K562 (cell line): ENCODE measurements at regions not wholly inside any gene's neighbourhood (a gene's known extent, or its start where the extent isn't known, plus 50 kb on each side); places are given as distances from the start of the nearest gene placed in this dataset.

Source experiments
- ATAC-seq: fragments of 200-7000 bp; cut with Tn5 transposase; 3 replicates; pipeline ENCODE4 v1.9.1; 2020; ENCODE audit warnings: moderate library complexity
- BruUV-seq: library from RNA; stranded (reverse); fragments of 400-500 nt; replicated peaks from 2 replicates; lab custom pipeline; 2021; lab: Mats Ljungman, UMichigan
- CTCF ChIA-PET: fragments of 300-600 bp; formaldehyde crosslinking; extraction: SDS; loops from one replicate; lab custom pipeline; 2021; ENCODE audit warnings: low intra/inter-chr PET ratio; lab: Yijun Ruan, JAX
- POLR2A ChIA-PET: fragments of 300-600, 350-650 bp; sonication (Branson Sonifier 250); formaldehyde crosslinking; extraction: SDS; loops from one replicate; lab custom pipeline; 2021; ENCODE audit warnings: antibody characterized with exemption, inconsistent platforms; lab: Yijun Ruan, JAX
- DNase-seq, 4 experiments: peaks; one replicate each; pipeline versions ENCODE4 v3.0.0 to v3.0.0-alpha.2; 2011 to 2018; ENCODE audit warnings: low spot score in 3 of 4, mixed read lengths in 3 of 4; ENCODE audit errors: extremely low read depth in 1 of 4
- FAIRE-seq: peaks from 2 replicates; lab custom pipeline; 2011; peaks lifted over from hg19 to GRCh38; lab: Jason Lieb, UNC
- H2AFZ ChIP-seq: 2 replicates; pipeline ENCODE4 v1.6.0; 2011; ENCODE audit warnings: low read depth, low read length, control low read depth, inconsistent platforms
- H3K27ac ChIP-seq: fragments of 200-600 bp; 3 replicates; pipeline ENCODE4 v1.8.0; 2011; ENCODE audit warnings: low read depth, mild to moderate bottlenecking, control low read depth, inconsistent platforms, low read length, moderate library complexity, mixed read lengths; ENCODE audit errors: extremely low read depth
- H3K27me3 ChIP-seq, 2 experiments: fragments of 300-600 bp in 1 of 2; 2 replicates in 1 of 2; 3 replicates in 1 of 2; pipeline versions ENCODE4 v1.6.0 to v1.8.0; 2011; ENCODE audit warnings: inconsistent platforms in 2 of 2, low read length in 2 of 2, mild to moderate bottlenecking in 1 of 2, mixed read lengths in 1 of 2, moderate library complexity in 1 of 2; ENCODE audit not compliant: control insufficient read depth in 2 of 2, insufficient read depth in 2 of 2
- H3K36me3 ChIP-seq: fragments of 300-600 bp; 3 replicates; pipeline ENCODE4 v1.8.0; 2011; ENCODE audit warnings: mild to moderate bottlenecking, low read length, inconsistent platforms; ENCODE audit not compliant: control insufficient read depth, insufficient read depth
- H3K4me1 ChIP-seq, 2 experiments: fragments of 200-600 bp in 1 of 2; replicated peaks in 1 of 2; 2 replicates in 1 of 2; 3 replicates in 1 of 2; pipeline versions ENCODE4 v1.5.1 to v1.8.0; 2011; ENCODE audit warnings: inconsistent platforms in 2 of 2, low read length in 2 of 2, mild to moderate bottlenecking in 1 of 2, mixed read lengths in 1 of 2, moderate library complexity in 1 of 2; ENCODE audit not compliant: control insufficient read depth in 2 of 2, insufficient read depth in 2 of 2
- H3K4me2 ChIP-seq: 2 replicates; pipeline ENCODE4 v1.6.1; 2011; ENCODE audit warnings: low read length, control low read depth, inconsistent platforms, mixed read lengths; ENCODE audit not compliant: insufficient read depth
- H3K4me3 ChIP-seq: fragments of 200-600 bp; sonication (generic), shearing (Covaris generic); 2 replicates; pipeline ENCODE4 v1.5.1; 2016; ENCODE audit warnings: control low read depth, inconsistent platforms
- H3K79me2 ChIP-seq: fragments of 200-600 bp; 3 replicates; pipeline ENCODE4 v1.8.0; 2011; ENCODE audit warnings: low read length, inconsistent platforms; ENCODE audit not compliant: control insufficient read depth, insufficient read depth
- H3K9ac ChIP-seq, 2 experiments: 2 replicates each; pipeline versions ENCODE4 v1.6.0 to v1.6.1; 2011; ENCODE audit warnings: low read depth in 2 of 2, low read length in 2 of 2, control low read depth in 1 of 2, inconsistent platforms in 1 of 2, mild to moderate bottlenecking in 1 of 2, mixed read lengths in 1 of 2; ENCODE audit not compliant: insufficient read depth in 1 of 2
- H3K9me1 ChIP-seq: one replicate; pipeline ENCODE4 v1.6.0; 2011; ENCODE audit warnings: inconsistent platforms, mild to moderate bottlenecking, low read length, moderate library complexity; ENCODE audit not compliant: control insufficient read depth, insufficient read depth
- H3K9me3 ChIP-seq: replicated peaks from 2 replicates; pipeline ENCODE4 v1.5.1; 2011; ENCODE audit warnings: low read depth, low read length, inconsistent platforms; ENCODE audit not compliant: control insufficient read depth, insufficient read depth
- H4K20me1 ChIP-seq: replicated peaks from 2 replicates; pipeline ENCODE4 v1.6.1; 2011; ENCODE audit warnings: low read length, inconsistent platforms, mixed read lengths; ENCODE audit not compliant: control insufficient read depth, insufficient read depth
- BCLAF1 ChIP-seq, 2 experiments: fragments of 450-650 bp in 1 of 2; IDR thresholded peaks; 2 replicates each; pipeline ENCODE4 v1.6.1; 2011 to 2017; ENCODE audit warnings: low read depth in 2 of 2, antibody characterized with exemption in 1 of 2, borderline replicate concordance in 1 of 2, low read length in 1 of 2, mild to moderate bottlenecking in 1 of 2, mixed read lengths in 1 of 2; ENCODE audit not compliant: control insufficient read depth in 1 of 2
- C11orf30 ChIP-seq: fragments of 450-650 bp; IDR thresholded peaks from 2 replicates; pipeline ENCODE4 v1.6.1; 2016; ENCODE audit warnings: low read depth, mild to moderate bottlenecking
- CBFA2T2 ChIP-seq: fragments of 450-650 bp; conservative IDR thresholded peaks from 2 replicates; pipeline ENCODE4 v1.6.1; 2017; ENCODE audit warnings: mild to moderate bottlenecking
- CHD2 ChIP-seq: IDR thresholded peaks from 2 replicates; pipeline ENCODE4 v1.6.1; 2011; ENCODE audit warnings: low read depth, low read length
- ELF2 ChIP-seq: fragments of 250-450 bp; sonication (Bioruptor Pico); IDR thresholded peaks from 2 replicates; pipeline ENCODE4 v1.5.0; 2021; ENCODE audit warnings: mild to moderate bottlenecking
- KAT2B ChIP-seq: IDR thresholded peaks from one replicate; pipeline ENCODE4 v1.6.1; 2012; ENCODE audit warnings: low read depth, mild to moderate bottlenecking, control low read depth, inconsistent platforms, low read length, moderate library complexity
- PHF8 ChIP-seq: fragments of 200-600 bp; sonication (generic); IDR thresholded peaks from 2 replicates; pipeline ENCODE4 v1.6.1; 2012; ENCODE audit warnings: mixed run types, mild to moderate bottlenecking, inconsistent platforms, low read length, moderate library complexity, borderline replicate concordance
- POLR2G ChIP-seq: fragments of 200-400 bp; formaldehyde crosslinking; IDR thresholded peaks from 2 replicates; pipeline ENCODE4 v1.6.1; 2017; ENCODE audit warnings: low read depth, mild to moderate bottlenecking, antibody characterized with exemption, low read length, moderate library complexity
- SIRT6 ChIP-seq: IDR thresholded peaks from one replicate; pipeline ENCODE4 v1.6.1; 2012; ENCODE audit warnings: low read depth, mild to moderate bottlenecking, control low read depth, inconsistent platforms, low read length, moderate library complexity
- ZC3H4 ChIP-seq: sonication (generic); formaldehyde crosslinking; IDR thresholded peaks from 2 replicates; pipeline ENCODE4 v1.9.0; 2021; ENCODE audit warnings: missing genetic modification reagents, borderline replicate concordance
- ZNF512 ChIP-seq: IDR thresholded peaks from 2 replicates; pipeline ENCODE4 v1.6.1; 2016; ENCODE audit warnings: missing genetic modification characterization, missing compliant biosample characterization
- WGBS: fragments of 100-300 bp; shearing (Covaris generic); methylation state at CpG from one replicate; pipeline ENCODE4 v1.1.6; 2016; ENCODE audit warnings: low coverage, mixed read lengths; ENCODE audit not compliant: insufficient coverage; ENCODE audit errors: missing lambda C conversion rate; 5-methylcytosine and 5-hydroxymethylcytosine counted together
- in situ Hi-C: fragments of 300-500 bp; cut with MboI; formaldehyde crosslinking; loops from 4 replicates; pipeline ENCODE4 v1.15.0; 2018; ENCODE audit warnings: inconsistent platforms, mixed read lengths
- intact Hi-C: fragments of 100-400 bp; cut with micrococcal nuclease; formaldehyde crosslinking; loops from 2 replicates; pipeline ENCODE4 v1.14.2; 2022
- TF ChIP-seq, protein P1 (sequence below): fragments of 250-450 bp; sonication (Bioruptor Pico); IDR thresholded peaks from 2 replicates; pipeline ENCODE4 v1.8.0; 2022; ENCODE audit warnings: inconsistent platforms

- ChIA-PET POLR2A (interaction anchor here (0.6 kb wide), 1 partner anchor 138 kb away, joined by 4 read pairs; no protein-coding TSS in a partner anchor), CTCF (no interaction called here)
- no TSS peak for BruUV-seq
- no peaks in the 10 kb centered on the region for H3K4me1 ChIP-seq
- under 1% methylated on average over 16 of the region's 16 CpGs for whole genome bisulfite sequencing
- ATAC-seq (no peak), FAIRE-seq (no peak), DNase-seq (no peak)
- H3K9me1 ChIP-seq: no peaks in the 10 kb centered on the region
- TF ChIP-seq PHF8: no peak
- TF ChIP-seq CBFA2T2: no peak
- TF ChIP-seq POLR2G: no peak
- no peak for TF ChIP-seq ELF2
- TF ChIP-seq BCLAF1 (IDR thresholded peaks at IDR 0.05; ENCODE audit: borderline replicate concordance in 1 of 2, control insufficient read depth in 1 of 2, low read depth in 2 of 2, low read length in 1 of 2): no peak
- TF ChIP-seq CHD2: no peak
- TF ChIP-seq ZNF512: no peak
- no peak for TF ChIP-seq C11orf30
- TF ChIP-seq ZC3H4: no peak
- no peak for TF ChIP-seq SIRT6
- TF ChIP-seq, protein P1, sequence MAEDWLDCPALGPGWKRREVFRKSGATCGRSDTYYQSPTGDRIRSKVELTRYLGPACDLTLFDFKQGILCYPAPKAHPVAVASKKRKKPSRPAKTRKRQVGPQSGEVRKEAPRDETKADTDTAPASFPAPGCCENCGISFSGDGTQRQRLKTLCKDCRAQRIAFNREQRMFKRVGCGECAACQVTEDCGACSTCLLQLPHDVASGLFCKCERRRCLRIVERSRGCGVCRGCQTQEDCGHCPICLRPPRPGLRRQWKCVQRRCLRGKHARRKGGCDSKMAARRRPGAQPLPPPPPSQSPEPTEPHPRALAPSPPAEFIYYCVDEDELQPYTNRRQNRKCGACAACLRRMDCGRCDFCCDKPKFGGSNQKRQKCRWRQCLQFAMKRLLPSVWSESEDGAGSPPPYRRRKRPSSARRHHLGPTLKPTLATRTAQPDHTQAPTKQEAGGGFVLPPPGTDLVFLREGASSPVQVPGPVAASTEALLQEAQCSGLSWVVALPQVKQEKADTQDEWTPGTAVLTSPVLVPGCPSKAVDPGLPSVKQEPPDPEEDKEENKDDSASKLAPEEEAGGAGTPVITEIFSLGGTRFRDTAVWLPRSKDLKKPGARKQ (CRISPR knock-in tag): no peak
- no peak for TF ChIP-seq KAT2B
- intact Hi-C loops (no loop called here), in situ Hi-C loops (no loop called here)
- H3K79me2 ChIP-seq: no peaks in the 10 kb centered on the region
- no peak overlapping the region for H3K9ac ChIP-seq
- no peak overlapping the region for H2AFZ ChIP-seq
- H4K20me1 ChIP-seq: no peaks in the 10 kb centered on the region
- no peak overlapping the region for H3K27ac ChIP-seq
- H3K27me3 ChIP-seq: peaks cover 0 to 11% of the 10 kb centered on the region in 2 experiments; a peak in 2 of 5 replicates
- H3K36me3 ChIP-seq: no peaks in the 10 kb centered on the region
- no peak overlapping the region for H3K4me3 ChIP-seq
- H3K4me2 ChIP-seq: no peak overlapping the region
- H3K9me3 ChIP-seq: no peaks in the 10 kb centered on the region
Measured at GRCh38 chr2:60213865-60214625, 339.4 kb downstream of the BCL11A start.
